ENCODE measurements at regions not wholly inside any gene's neighbourhood (a gene's known extent, or its start where the extent isn't known, plus 50 kb on each side); places are given as distances from the start of the nearest gene placed in this dataset.

- TF ChIP-seq CTCF (conservative IDR thresholded peaks at IDR 0.05 in 1 of 2, IDR thresholded peaks at IDR 0.05 in 1 of 2; ENCODE audit: low read depth in 1 of 2, low read length in 2 of 2) (no peak), EZH2 (IDR thresholded peaks at IDR 0.05; ENCODE audit: low read length, missing control alignments) (no peak)
Observed at GRCh38 chr5:133751846-133752245, 139.5 kb upstream of the FSTL4 start.

Data from fibroblast of lung (primary cell).